SK-N-SH treated with all-trans-retinoic acid at 6 μM for 48 hours (cell line): ENCODE measurements at regions not wholly inside any gene's neighbourhood (a gene's known extent, or its start where the extent isn't known, plus 50 kb on each side); places are given as distances from the start of the nearest gene placed in this dataset.

Experiments
- CREB5 ChIP-seq: fragments of 250-450 bp; sonication (Bioruptor Pico); IDR thresholded peaks from 2 replicates; pipeline ENCODE4 v1.5.1; 2020; ENCODE audit warnings: low read depth, mild to moderate bottlenecking, moderate library complexity
- RARB ChIP-seq: fragments of 250-450 bp; sonication (Bioruptor Pico); IDR thresholded peaks from 2 replicates; pipeline ENCODE4 v1.8.0; 2021; ENCODE audit warnings: mild to moderate bottlenecking, moderate library complexity
- ZFP3 ChIP-seq: fragments of 250-450 bp; sonication (Bioruptor Pico); IDR thresholded peaks from 2 replicates; pipeline ENCODE4 v1.5.0; 2020; ENCODE audit warnings: mild to moderate bottlenecking, moderate library complexity
- ZFP30 ChIP-seq: fragments of 450-650 bp; formaldehyde crosslinking; IDR thresholded peaks from 2 replicates; pipeline ENCODE4 v1.5.0; 2022; ENCODE audit warnings: mild to moderate bottlenecking, moderate library complexity
- ZNF8 ChIP-seq: fragments of 450-650 bp; formaldehyde crosslinking; IDR thresholded peaks from 2 replicates; pipeline ENCODE4 v1.5.0; 2020; ENCODE audit warnings: mild to moderate bottlenecking, moderate library complexity
- TF ChIP-seq, protein P1 (sequence below): fragments of 250-450 bp; sonication (Bioruptor Pico); IDR thresholded peaks from 2 replicates; pipeline ENCODE4 v1.8.0; 2020; ENCODE audit warnings: mild to moderate bottlenecking, moderate library complexity, borderline replicate concordance

- TF ChIP-seq CREB5 (CRISPR knock-in tag) (no peak), ZFP3 (CRISPR knock-in tag) (no peak), ZFP30 (CRISPR knock-in tag) (no peak), RARB (CRISPR knock-in tag) (no peak), ZNF8 (CRISPR knock-in tag) (no peak)
- TF ChIP-seq, protein P1, sequence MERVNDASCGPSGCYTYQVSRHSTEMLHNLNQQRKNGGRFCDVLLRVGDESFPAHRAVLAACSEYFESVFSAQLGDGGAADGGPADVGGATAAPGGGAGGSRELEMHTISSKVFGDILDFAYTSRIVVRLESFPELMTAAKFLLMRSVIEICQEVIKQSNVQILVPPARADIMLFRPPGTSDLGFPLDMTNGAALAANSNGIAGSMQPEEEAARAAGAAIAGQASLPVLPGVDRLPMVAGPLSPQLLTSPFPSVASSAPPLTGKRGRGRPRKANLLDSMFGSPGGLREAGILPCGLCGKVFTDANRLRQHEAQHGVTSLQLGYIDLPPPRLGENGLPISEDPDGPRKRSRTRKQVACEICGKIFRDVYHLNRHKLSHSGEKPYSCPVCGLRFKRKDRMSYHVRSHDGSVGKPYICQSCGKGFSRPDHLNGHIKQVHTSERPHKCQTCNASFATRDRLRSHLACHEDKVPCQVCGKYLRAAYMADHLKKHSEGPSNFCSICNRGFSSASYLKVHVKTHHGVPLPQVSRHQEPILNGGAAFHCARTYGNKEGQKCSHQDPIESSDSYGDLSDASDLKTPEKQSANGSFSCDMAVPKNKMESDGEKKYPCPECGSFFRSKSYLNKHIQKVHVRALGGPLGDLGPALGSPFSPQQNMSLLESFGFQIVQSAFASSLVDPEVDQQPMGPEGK (CRISPR knock-in tag): no peak
These were observed 121.4 kb upstream of the SEC61G start for GRCh38 chr7:54880326-54880989.
